ENCODE measurements at regions not wholly inside any gene's neighbourhood (a gene's known extent, or its start where the extent isn't known, plus 50 kb on each side); places are given as distances from the start of the nearest gene placed in this dataset.

DNA sequence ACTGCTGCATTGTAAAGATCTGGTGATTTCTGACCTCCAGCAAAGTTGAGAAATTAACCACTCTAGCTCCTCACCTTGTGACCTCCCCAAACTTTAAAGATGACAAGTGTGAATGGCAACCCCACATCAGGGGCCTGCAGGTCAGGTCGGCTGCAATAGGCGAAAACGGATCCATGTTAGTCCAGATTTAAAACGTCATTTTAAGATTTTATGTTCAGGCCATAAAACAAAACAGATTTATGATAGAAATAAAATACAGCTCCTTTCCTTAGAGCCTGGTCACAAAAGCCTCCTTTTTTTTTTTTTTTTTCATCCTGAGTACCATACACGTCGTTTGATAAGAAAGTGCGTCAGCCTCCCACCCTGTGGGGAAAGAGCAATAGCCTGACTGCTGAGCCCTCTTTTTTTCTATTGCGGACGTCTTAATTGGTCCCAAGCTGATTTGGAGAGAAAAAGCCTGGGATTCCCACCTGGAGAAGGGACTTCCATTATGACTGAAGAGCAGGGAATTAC is 519.2 kb upstream of the NOX3 start:
- TF ChIP-seq POLR2A (IDR thresholded peaks at IDR 0.05; ENCODE audit: low read depth), result no peak
- no peak for TF ChIP-seq POLR2AphosphoS5 (IDR thresholded peaks at IDR 0.05)

All from esophagus muscularis mucosa (tissue), 2 donors.